A549 (cell line): ENCODE measurements at regions not wholly inside any gene's neighbourhood (a gene's known extent, or its start where the extent isn't known, plus 50 kb on each side); places are given as distances from the start of the nearest gene placed in this dataset.

Experiments used
- CTCF ChIP-seq: fragments of >200 bp; sonication (Bioruptor Twin); formaldehyde crosslinking; IDR thresholded peaks from 3 replicates; pipeline ENCODE4 v1.5.1; 2016
- EP300 ChIP-seq, 2 experiments: fragments of >200 bp; sonication (Bioruptor Twin); formaldehyde crosslinking; IDR thresholded peaks; 2 replicates in 1 of 2; 3 replicates in 1 of 2; pipeline ENCODE4 v1.6.1; 2016 to 2017
- RAD21 ChIP-seq, 2 experiments: fragments of >200 bp in 1 of 2; sonication (Bioruptor Twin) in 1 of 2; formaldehyde crosslinking in 1 of 2; IDR thresholded peaks in 1 of 2; conservative IDR thresholded peaks in 1 of 2; 2 replicates in 1 of 2; 3 replicates in 1 of 2; pipeline ENCODE4 v1.6.1; 2012 to 2018; ENCODE audit warnings: inconsistent platforms in 1 of 2
- TF ChIP-seq, protein P1 (sequence below): fragments of 450-650 bp; IDR thresholded peaks from 2 replicates; pipeline ENCODE4 v1.6.1; 2014; ENCODE audit warnings: antibody characterized with exemption

DNA sequence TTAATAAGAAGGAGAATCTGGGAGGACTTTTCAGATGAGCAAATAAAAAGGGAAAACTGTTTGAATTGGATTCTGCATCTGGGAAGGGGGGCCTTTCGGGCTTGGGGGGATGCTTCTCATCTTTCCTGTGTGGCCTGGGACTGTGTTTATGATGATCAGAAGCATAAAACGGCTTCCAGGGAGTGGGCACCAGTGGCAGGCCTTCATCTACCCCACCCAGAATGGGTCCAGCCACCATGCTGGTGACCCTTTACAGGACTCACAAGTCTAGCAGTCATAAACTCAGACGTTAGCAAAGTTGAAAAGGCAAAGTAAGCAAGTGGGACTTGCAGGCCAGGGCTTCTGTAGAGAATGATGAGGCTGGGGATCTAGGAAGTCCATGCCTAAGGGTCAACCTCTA lies 198.3 kb upstream of the ZMIZ1 start:
- no peak for TF ChIP-seq CTCF
- TF ChIP-seq EP300 (IDR thresholded peaks at IDR 0.05): no peak
- TF ChIP-seq RAD21 (conservative IDR thresholded peaks at IDR 0.05 in 1 of 2, IDR thresholded peaks at IDR 0.05 in 1 of 2): no peak
- TF ChIP-seq, protein P1, sequence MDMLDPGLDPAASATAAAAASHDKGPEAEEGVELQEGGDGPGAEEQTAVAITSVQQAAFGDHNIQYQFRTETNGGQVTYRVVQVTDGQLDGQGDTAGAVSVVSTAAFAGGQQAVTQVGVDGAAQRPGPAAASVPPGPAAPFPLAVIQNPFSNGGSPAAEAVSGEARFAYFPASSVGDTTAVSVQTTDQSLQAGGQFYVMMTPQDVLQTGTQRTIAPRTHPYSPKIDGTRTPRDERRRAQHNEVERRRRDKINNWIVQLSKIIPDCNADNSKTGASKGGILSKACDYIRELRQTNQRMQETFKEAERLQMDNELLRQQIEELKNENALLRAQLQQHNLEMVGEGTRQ: no peak
